Peyer's patch (tissue), 4 donors: ENCODE measurements at regions not wholly inside any gene's neighbourhood (a gene's known extent, or its start where the extent isn't known, plus 50 kb on each side); places are given as distances from the start of the nearest gene placed in this dataset.

Source experiments
- DNase-seq, 3 donors: peaks; one replicate each; pipeline ENCODE4 v3.0.0-alpha.2; 2017 to 2019
- H3K27ac ChIP-seq, 4 donors: fragments of 200-600 bp; sonication (generic); one replicate each; pipeline ENCODE4 v1.5.1; 2016 to 2019
- H3K27me3 ChIP-seq, 2 donors: fragments of 200-600 bp; sonication (generic); one replicate each; pipeline ENCODE4 v1.5.1; 2019
- H3K36me3 ChIP-seq, 3 donors: fragments of 200-600 bp; sonication (generic); one replicate each; pipeline ENCODE4 v1.5.1; 2016 to 2019
- H3K4me1 ChIP-seq, 4 donors: fragments of 200-600 bp; sonication (generic); one replicate each; pipeline ENCODE4 v1.5.1; 2016 to 2019
- H3K4me3 ChIP-seq, 4 donors: fragments of 200-600 bp; sonication (generic); 1 replicate in 3 of 4; 2 replicates in 1 of 4; pipeline ENCODE4 v1.5.1; 2016 to 2019; ENCODE audit warnings: mild to moderate bottlenecking in 1 of 4
- H3K9me3 ChIP-seq, 4 donors: fragments of 200-600 bp; sonication (generic); one replicate each; pipeline ENCODE4 v1.5.1; 2016 to 2019; ENCODE audit warnings: mild to moderate bottlenecking in 1 of 4
- CTCF ChIP-seq, 6 experiments: fragments of 450-650 bp in 4 of 6; fragments of 200-600 bp in 2 of 6; sonication (generic) in 1 of 6; IDR thresholded peaks; one replicate each; pipeline ENCODE4 v1.5.1; 2017 to 2019; ENCODE audit warnings: antibody characterized with exemption in 6 of 6, mild to moderate bottlenecking in 3 of 6, moderate library complexity in 1 of 6
- POLR2A ChIP-seq, 2 donors: fragments of 450-650 bp; IDR thresholded peaks; one replicate each; pipeline ENCODE4 v1.5.1; 2017; ENCODE audit warnings: antibody characterized with exemption in 2 of 2, mild to moderate bottlenecking in 2 of 2, moderate library complexity in 2 of 2

GRCh38 chr2:104952976-104953375 is 84.9 kb upstream of the MRPS9 start:
- Histone ChIP-seq H3K4me1 (no peaks in the 10 kb centered on the region), H3K27ac (no peak overlapping the region), H3K4me3 (no peak overlapping the region), H3K9me3 (no peaks in the 10 kb centered on the region), H3K36me3 (no peaks in the 10 kb centered on the region), H3K27me3 (no peaks in the 10 kb centered on the region)
- TF ChIP-seq POLR2A (IDR thresholded peaks at IDR 0.05) (no peak), CTCF (IDR thresholded peaks at IDR 0.05) (no peak)
- no peak for DNase-seq

DNA sequence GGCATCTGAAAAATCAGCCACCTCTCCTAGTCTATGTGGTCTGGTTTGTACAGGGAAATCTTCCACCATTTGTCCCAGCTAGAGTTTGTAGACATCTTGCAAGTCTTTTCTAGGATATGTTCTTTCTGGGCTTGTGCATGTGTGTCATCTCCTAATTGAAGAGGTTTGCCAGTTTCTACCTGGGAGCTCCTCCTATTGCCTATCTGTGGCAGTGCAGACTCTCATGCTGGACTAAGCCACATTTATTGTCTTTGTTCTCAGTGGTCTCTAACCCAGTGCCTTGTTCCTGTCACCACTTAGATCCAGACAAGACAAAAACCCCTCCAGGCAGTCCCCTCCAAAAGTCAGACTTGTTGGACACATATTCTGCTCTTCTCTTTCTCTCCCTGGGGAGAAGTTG is 72.0 kb upstream of the MRPS9 start:
- Histone ChIP-seq H3K27ac (no peak overlapping the region), H3K27me3 (no peaks in the 10 kb centered on the region), H3K36me3 (no peaks in the 10 kb centered on the region), H3K4me1 (no peaks in the 10 kb centered on the region), H3K4me3 (no peak overlapping the region), H3K9me3 (no peaks in the 10 kb centered on the region)
- no peak for DNase-seq
- TF ChIP-seq POLR2A (IDR thresholded peaks at IDR 0.05) (no peak), CTCF (IDR thresholded peaks at IDR 0.05) (no peak)

GRCh38 chr2:104969564-104969963 is 68.3 kb upstream of the MRPS9 start:
- Histone ChIP-seq H3K27ac (no peak overlapping the region), H3K27me3 (no peaks in the 10 kb centered on the region), H3K36me3 (no peaks in the 10 kb centered on the region), H3K9me3 (no peaks in the 10 kb centered on the region), H3K4me1 (no peaks in the 10 kb centered on the region), H3K4me3 (no peak overlapping the region)
- no peak for DNase-seq
- TF ChIP-seq CTCF (IDR thresholded peaks at IDR 0.05), result no peak
- no peak for TF ChIP-seq POLR2A (IDR thresholded peaks at IDR 0.05)

DNA sequence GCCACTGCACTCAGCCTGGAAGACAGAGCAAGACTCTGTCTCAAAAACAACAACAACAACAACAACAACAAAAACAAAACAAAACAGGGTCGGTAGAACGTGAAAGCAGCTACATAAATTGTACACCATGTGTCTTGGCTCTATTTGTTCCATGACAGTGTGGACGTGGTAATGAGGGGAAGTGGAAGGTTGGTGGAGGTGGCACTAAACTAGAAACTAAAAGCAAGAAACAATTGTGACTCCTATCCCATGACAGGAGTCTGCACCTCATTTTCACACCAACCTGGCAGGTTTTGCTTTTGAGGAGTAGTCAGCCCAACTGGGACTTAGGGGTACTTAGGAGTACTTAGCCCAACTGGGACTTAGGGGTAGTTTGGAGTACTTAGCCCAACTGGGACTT is 62.5 kb upstream of the MRPS9 start:
- no peak overlapping the region for H3K4me3 ChIP-seq
- H3K27ac ChIP-seq, result peak overlapping the region in 1 of 4 donors; percentile 6
- TF ChIP-seq CTCF (IDR thresholded peaks at IDR 0.05), result no peak
- no peak for TF ChIP-seq POLR2A (IDR thresholded peaks at IDR 0.05)
- no peaks in the 10 kb centered on the region for H3K36me3 ChIP-seq
- no peak for DNase-seq
- no peaks in the 10 kb centered on the region for H3K27me3 ChIP-seq
- no peaks in the 10 kb centered on the region for H3K4me1 ChIP-seq
- H3K9me3 ChIP-seq, result no peaks in the 10 kb centered on the region

DNA sequence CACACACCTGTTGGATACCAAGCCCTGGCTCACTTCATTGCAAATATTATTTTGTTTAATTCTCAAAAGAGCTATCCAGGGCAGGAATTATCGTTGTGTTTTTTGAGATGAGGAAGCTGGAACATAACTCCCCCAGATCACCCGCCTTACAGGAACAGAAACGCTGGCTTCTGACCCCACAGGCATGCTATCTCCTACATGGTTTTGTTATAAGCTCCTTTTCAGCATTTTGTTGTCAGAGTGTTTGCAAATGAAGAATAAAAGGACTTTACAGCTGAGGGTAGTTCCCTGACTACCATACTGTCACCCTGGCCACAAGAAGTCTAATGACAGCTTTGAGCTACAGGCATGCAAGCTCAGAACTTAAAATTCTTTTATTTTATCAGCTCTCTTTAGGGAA is 62.0 kb upstream of the MRPS9 start:
- H3K4me3 ChIP-seq, result no peak overlapping the region
- H3K27ac ChIP-seq, result peak overlapping the region in 1 of 4 donors; percentile 6
- H3K4me1 ChIP-seq, result no peaks in the 10 kb centered on the region
- no peaks in the 10 kb centered on the region for H3K9me3 ChIP-seq
- no peaks in the 10 kb centered on the region for H3K36me3 ChIP-seq
- no peak for TF ChIP-seq POLR2A (IDR thresholded peaks at IDR 0.05)
- no peak for TF ChIP-seq CTCF (IDR thresholded peaks at IDR 0.05)
- DNase-seq, result no peak
- no peaks in the 10 kb centered on the region for H3K27me3 ChIP-seq

GRCh38 chr2:104976603-104977120 is 61.2 kb upstream of the MRPS9 start:
- Histone ChIP-seq H3K9me3 (no peaks in the 10 kb centered on the region), H3K36me3 (no peaks in the 10 kb centered on the region), H3K4me3 (no peak overlapping the region), H3K27me3 (no peaks in the 10 kb centered on the region), H3K4me1 (no peaks in the 10 kb centered on the region), H3K27ac (peak overlapping the region in 1 of 4 donors; percentile 63)
- TF ChIP-seq CTCF (IDR thresholded peaks at IDR 0.05), result peak in 3 of 6 experiments; percentile 9 to 38 (median 22)
- TF ChIP-seq POLR2A (IDR thresholded peaks at IDR 0.05), result no peak
- DNase-seq, result peak in 2 of 3 donors; percentile 70 to 71
